ENCODE measurements at regions not wholly inside any gene's neighbourhood (a gene's known extent, or its start where the extent isn't known, plus 50 kb on each side); places are given as distances from the start of the nearest gene placed in this dataset.

- Histone ChIP-seq H3K27ac (ENCODE audit: control insufficient read depth, insufficient read depth) (0 out of 2 replicates have a peak overlapping the region, but pooled peaks have one; percentile 46), H3K4me1 (ENCODE audit: control insufficient read depth, insufficient read depth, low read length) (peaks cover 14% of the 10 kb centered on the region), H4K20me1 (ENCODE audit: control insufficient read depth, insufficient read depth) (no peaks in the 10 kb centered on the region), H3K36me3 (ENCODE audit: control insufficient read depth in 2 of 2, insufficient read depth in 2 of 2, low read length in 1 of 2) (no peaks in the 10 kb centered on the region), H3K9ac (ENCODE audit: control insufficient read depth, insufficient read depth, low read length) (no peak overlapping the region), H3K27me3 (replicated peaks in 1 of 2; ENCODE audit: control insufficient read depth in 2 of 2, insufficient read depth in 2 of 2, low read length in 1 of 2) (no peaks in the 10 kb centered on the region), H3K79me2 (ENCODE audit: control insufficient read depth, insufficient read depth, low read length) (no peaks in the 10 kb centered on the region), H3K4me2 (ENCODE audit: control insufficient read depth, insufficient read depth) (peak overlapping the region; percentile 82; the same call in 1 of the 2 replicates), H2AFZ (ENCODE audit: control insufficient read depth, low read depth, low read length) (no peak overlapping the region), H3K4me3 (0 out of 2 replicates have a peak overlapping the region, but pooled peaks have one; percentile 7), H3K9me3 (replicated peaks; ENCODE audit: control insufficient read depth, insufficient read depth, low read length) (no peaks in the 10 kb centered on the region)
- ATAC-seq (peak; percentile 97), FAIRE-seq (peak; percentile 23), DNase-seq (ENCODE audit: low read depth, low spot score) (no peak)
- ChIA-PET CTCF (interaction anchor here (0.7 to 8.3 kb wide), 12 partner anchors 10 to 171 kb away, joined by 3 to 64 read pairs (median 8); partner anchors contain the start of gene RIPOR2), SMC1A (ENCODE audit: uncharacterized antibody, unreplicated experiment) (interaction anchor here (0.5 to 5.8 kb wide), 21 partner anchors 8 to 591 kb away, joined by 3 to 47 read pairs (median 6); no protein-coding TSS in a partner anchor), RAD21 (ENCODE audit: unreplicated experiment) (interaction anchor here (0.7 to 4.6 kb wide), 15 partner anchors 10 to 158 kb away, joined by 3 to 25 read pairs (median 5); no protein-coding TSS in a partner anchor), POLR2A (interaction anchor here (1.0 to 2.6 kb wide), 4 partner anchors 17 to 72 kb away, joined by 3 to 5 read pairs (median 4); partner anchors contain the start of gene RIPOR2)
- in situ Hi-C loops (cut with MboI) (no loop called here), intact Hi-C loops (cut with micrococcal nuclease; ENCODE audit: unreplicated experiment) (no loop called here)
- WGBS (ENCODE audit: insufficient coverage, insufficient replicate concordance, low lambda C conversion rate, missing lambda C conversion rate): 12% methylated on average over 3 of the region's 3 CpGs
- BruUV-seq (replicated peaks): no TSS peak
- TF ChIP-seq IRF4 (IDR thresholded peaks at IDR 0.05; ENCODE audit: low read depth, low read length) (no peak), ASH2L (IDR thresholded peaks at IDR 0.05; ENCODE audit: borderline replicate concordance, low read depth) (no peak), CREB1 (IDR thresholded peaks at IDR 0.05; ENCODE audit: low read depth) (peak; percentile 69; the same call in 1 of the 2 replicates), JUND (IDR thresholded peaks at IDR 0.05; ENCODE audit: low read depth, low read length) (no peak), RELA (IDR thresholded peaks at IDR 0.05; ENCODE audit: borderline replicate concordance, partially characterized antibody) (no peak), IKZF2 (IDR thresholded peaks at IDR 0.05) (peak; percentile 47 to 50; a peak in 2 of 4 replicates), CREM (IDR thresholded peaks at IDR 0.05; ENCODE audit: low read depth) (peak; percentile 75; the same call in 1 of the 2 replicates), TAF1 (IDR thresholded peaks at IDR 0.05; ENCODE audit: borderline replicate concordance, low read depth, low read length) (no peak), ELK1 (IDR thresholded peaks at IDR 0.05; ENCODE audit: low read depth, low read length) (no peak), CBX3 (IDR thresholded peaks at IDR 0.05; ENCODE audit: borderline replicate concordance, low read depth) (no peak), E2F8 (IDR thresholded peaks at IDR 0.05; ENCODE audit: low read depth, partially characterized antibody) (no peak), CBFB (IDR thresholded peaks at IDR 0.05; ENCODE audit: low read depth) (no peak), POLR2AphosphoS5 (IDR thresholded peaks at IDR 0.05; ENCODE audit: low read length) (no peak), ZNF622 (IDR thresholded peaks at IDR 0.05) (no peak), BRCA1 (IDR thresholded peaks at IDR 0.05; ENCODE audit: low read depth, low read length) (no peak), CHD4 (IDR thresholded peaks at IDR 0.05) (no peak), SUPT20H (IDR thresholded peaks at IDR 0.05; ENCODE audit: borderline replicate concordance, control insufficient read depth, low read depth, low read length) (no peak), KDM1A (IDR thresholded peaks at IDR 0.05; ENCODE audit: borderline replicate concordance) (no peak), FOXK2 (IDR thresholded peaks at IDR 0.05) (no peak), CBX5 (IDR thresholded peaks at IDR 0.05; ENCODE audit: low read depth) (no peak), SIN3A (IDR thresholded peaks at IDR 0.05; ENCODE audit: low read depth, low read length) (no peak), SUZ12 (IDR thresholded peaks at IDR 0.05; ENCODE audit: unreplicated experiment) (no peak), STAT3 (IDR thresholded peaks at IDR 0.05; ENCODE audit: low read depth, low read length) (no peak), POLR2A (IDR thresholded peaks at IDR 0.05; ENCODE audit: low read depth, low read length) (no peak), CHD1 (IDR thresholded peaks at IDR 0.05; ENCODE audit: low read depth, low read length) (no peak), MTA3 (IDR thresholded peaks at IDR 0.05; ENCODE audit: borderline replicate concordance, low read length) (no peak)
These were observed 71.5 kb upstream of the RIPOR2 start for GRCh38 chr6:25007269-25007699.

All from GM12878 (cell line).